ENCODE measurements at regions not wholly inside any gene's neighbourhood (a gene's known extent, or its start where the extent isn't known, plus 50 kb on each side); places are given as distances from the start of the nearest gene placed in this dataset.

- no peak for TF ChIP-seq EZH2 (IDR thresholded peaks at IDR 0.05; ENCODE audit: low read length)
- TF ChIP-seq, protein P1, sequence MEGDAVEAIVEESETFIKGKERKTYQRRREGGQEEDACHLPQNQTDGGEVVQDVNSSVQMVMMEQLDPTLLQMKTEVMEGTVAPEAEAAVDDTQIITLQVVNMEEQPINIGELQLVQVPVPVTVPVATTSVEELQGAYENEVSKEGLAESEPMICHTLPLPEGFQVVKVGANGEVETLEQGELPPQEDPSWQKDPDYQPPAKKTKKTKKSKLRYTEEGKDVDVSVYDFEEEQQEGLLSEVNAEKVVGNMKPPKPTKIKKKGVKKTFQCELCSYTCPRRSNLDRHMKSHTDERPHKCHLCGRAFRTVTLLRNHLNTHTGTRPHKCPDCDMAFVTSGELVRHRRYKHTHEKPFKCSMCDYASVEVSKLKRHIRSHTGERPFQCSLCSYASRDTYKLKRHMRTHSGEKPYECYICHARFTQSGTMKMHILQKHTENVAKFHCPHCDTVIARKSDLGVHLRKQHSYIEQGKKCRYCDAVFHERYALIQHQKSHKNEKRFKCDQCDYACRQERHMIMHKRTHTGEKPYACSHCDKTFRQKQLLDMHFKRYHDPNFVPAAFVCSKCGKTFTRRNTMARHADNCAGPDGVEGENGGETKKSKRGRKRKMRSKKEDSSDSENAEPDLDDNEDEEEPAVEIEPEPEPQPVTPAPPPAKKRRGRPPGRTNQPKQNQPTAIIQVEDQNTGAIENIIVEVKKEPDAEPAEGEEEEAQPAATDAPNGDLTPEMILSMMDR (optimal IDR thresholded peaks at IDR 0.05 in 1 of 3, IDR thresholded peaks at IDR 0.05 in 1 of 3, conservative IDR thresholded peaks at IDR 0.05 in 1 of 3; ENCODE audit: extremely low read depth in 1 of 3, insufficient read depth in 2 of 3, low read length in 3 of 3): no peak
These were observed 2068.0 kb downstream of the MAT2B start for GRCh38 chr5:165573445-165573844.

Data from keratinocyte (primary cell).